ENCODE measurements at regions not wholly inside any gene's neighbourhood (a gene's known extent, or its start where the extent isn't known, plus 50 kb on each side); places are given as distances from the start of the nearest gene placed in this dataset.

DNA sequence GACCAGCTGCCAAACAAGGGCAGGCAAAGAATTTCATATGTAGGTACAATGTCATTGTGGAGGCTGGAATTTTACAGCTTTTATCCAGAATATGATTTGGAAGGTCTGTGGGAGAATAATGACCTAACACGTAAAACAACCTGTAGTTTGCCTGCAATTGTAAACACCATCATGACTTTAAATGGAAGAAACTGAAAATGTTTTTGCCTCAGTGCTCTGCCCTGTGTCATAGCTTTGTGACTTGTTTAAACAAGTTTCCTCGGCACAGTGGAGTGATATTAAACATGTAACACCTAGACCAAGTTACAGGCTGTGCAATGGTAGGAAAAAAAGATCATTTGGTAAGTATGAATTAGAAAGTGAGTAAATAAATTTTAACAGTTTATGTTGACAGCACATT is 171.6 kb upstream of the MBNL1 start:
- Histone ChIP-seq H3K4me1 (replicated peaks in 1 of 4; ENCODE audit: control insufficient read depth in 3 of 4, insufficient read depth in 4 of 4, low read length in 3 of 4) (no peaks in the 10 kb centered on the region), H3K79me1 (ENCODE audit: low read depth, low read length) (no peaks in the 10 kb centered on the region), H4K20me1 (replicated peaks in 1 of 2; ENCODE audit: control insufficient read depth in 1 of 2, insufficient read depth in 2 of 2, low read length in 2 of 2) (no peaks in the 10 kb centered on the region), H2BK15ac (ENCODE audit: low read length) (no peak overlapping the region), H2BK20ac (ENCODE audit: low read length) (no peak overlapping the region), H3K79me2 (ENCODE audit: control insufficient read depth in 1 of 2, insufficient read depth in 2 of 2, low read length in 2 of 2) (no peaks in the 10 kb centered on the region), H3K4me3 (ENCODE audit: extremely low read depth in 1 of 4, insufficient read depth in 2 of 4, low read depth in 3 of 4, low read length in 4 of 4) (no peak overlapping the region), H3K9me3 (ENCODE audit: insufficient read depth in 2 of 2, low read depth in 1 of 2, low read length in 1 of 2) (no peaks in the 10 kb centered on the region), H3K4ac (replicated peaks; ENCODE audit: insufficient read length, low read depth, low read length) (no peak overlapping the region), H2AFZ (ENCODE audit: low read length) (peak overlapping the region; percentile 22; the same call in 1 of the 2 replicates), H4K91ac (replicated peaks; ENCODE audit: insufficient read length, low read length) (no peak overlapping the region), H4K5ac (ENCODE audit: insufficient read length, low read depth, low read length) (no peak overlapping the region), H4K8ac (ENCODE audit: extremely low read depth, insufficient read depth, low read length) (no peak overlapping the region), H3K18ac (ENCODE audit: extremely low read depth, low read length) (no peak overlapping the region), H2BK120ac (replicated peaks; ENCODE audit: low read depth, low read length) (no peak overlapping the region), H3K9ac (replicated peaks in 1 of 4; ENCODE audit: extremely low read depth in 1 of 4, low read depth in 3 of 4, low read length in 3 of 4) (no peak overlapping the region), H3K23ac (ENCODE audit: insufficient read length) (no peak overlapping the region), H3K27me3 (replicated peaks in 1 of 4; ENCODE audit: control insufficient read depth in 3 of 4, extremely low read depth in 1 of 4, insufficient read depth in 3 of 4, low read length in 3 of 4) (no peaks in the 10 kb centered on the region), H2BK12ac (ENCODE audit: low read depth, low read length) (no peak overlapping the region), H2BK5ac (ENCODE audit: low read depth, low read length) (no peak overlapping the region), H3K56ac (replicated peaks; ENCODE audit: insufficient read length, low read depth, low read length) (no peak overlapping the region), H3K36me3 (ENCODE audit: control insufficient read depth in 2 of 4, insufficient read depth in 4 of 4, low read length in 3 of 4) (no peaks in the 10 kb centered on the region), H3K14ac (ENCODE audit: insufficient read length) (no peak overlapping the region), H3K27ac (ENCODE audit: low read depth, low read length) (no peak overlapping the region), H2AK5ac (ENCODE audit: low read depth, low read length) (no peak overlapping the region), H3K4me2 (ENCODE audit: insufficient read depth in 1 of 2, low read depth in 2 of 2, low read length in 2 of 2) (no peak overlapping the region), H3K23me2 (ENCODE audit: low read depth, low read length) (no peaks in the 10 kb centered on the region)
- ChIA-PET CTCF (ENCODE audit: partially characterized antibody) (interaction anchor here (1.1 to 1.2 kb wide), 3 partner anchors 8 to 378 kb away, joined by 3 read pairs; no protein-coding TSS in a partner anchor), POLR2A (ENCODE audit: partially characterized antibody) (no interaction called here)
- WGBS, 2 experiments (ENCODE audit: extremely low coverage in 1 of 2, insufficient coverage in 1 of 2, insufficient read length in 1 of 2, insufficient replicate concordance in 2 of 2, low coverage in 1 of 2, low lambda C conversion rate in 2 of 2, missing lambda C conversion rate in 1 of 2), result 94% methylated on average over 2 of the region's 2 CpGs; no CpG with 5 or more reads in 1 of the 2 experiments
- no peak for FAIRE-seq
- no peak for DNase-seq (ENCODE audit: low read depth in 1 of 2, low spot score in 2 of 2)
- TF ChIP-seq PHF8 (conservative IDR thresholded peaks at IDR 0.05; ENCODE audit: low read depth, low read length), result no peak
- TF ChIP-seq RNF2 (IDR thresholded peaks at IDR 0.05; ENCODE audit: borderline replicate concordance, low read depth, low read length, missing control alignments, poor library complexity, severe bottlenecking), result no peak
- no peak for TF ChIP-seq MAFK (IDR thresholded peaks at IDR 0.05; ENCODE audit: low read depth, low read length)
- no peak for TF ChIP-seq CHD1 (IDR thresholded peaks at IDR 0.05; ENCODE audit: low read depth, low read length)
- TF ChIP-seq HDAC2 (IDR thresholded peaks at IDR 0.05; ENCODE audit: borderline replicate concordance in 1 of 2, low read depth in 2 of 2, low read length in 2 of 2), result no peak
- no peak for TF ChIP-seq ATF2 (IDR thresholded peaks at IDR 0.05; ENCODE audit: low read length)
- no peak for TF ChIP-seq POLR2AphosphoS5 (IDR thresholded peaks at IDR 0.05; ENCODE audit: low read depth, low read length)
- no peak for TF ChIP-seq HDAC6 (IDR thresholded peaks at IDR 0.05; ENCODE audit: low read depth, low read length)
- TF ChIP-seq TAF1 (IDR thresholded peaks at IDR 0.05; ENCODE audit: low read depth, low read length), result no peak
- TF ChIP-seq RXRA (IDR thresholded peaks at IDR 0.05; ENCODE audit: insufficient read depth, low read depth, low read length), result no peak
- no peak for TF ChIP-seq NANOG (IDR thresholded peaks at IDR 0.05; ENCODE audit: insufficient read depth, low read depth, low read length, poor library complexity, severe bottlenecking)
- no peak for TF ChIP-seq CTBP2 (IDR thresholded peaks at IDR 0.05; ENCODE audit: borderline replicate concordance, insufficient read depth, insufficient read length, low read length)
